NCI-H82 (cell line): ENCODE measurements at regions not wholly inside any gene's neighbourhood (a gene's known extent, or its start where the extent isn't known, plus 50 kb on each side); places are given as distances from the start of the nearest gene placed in this dataset.
"Not testable (repeated sequence)": the region's sequence is repeated elsewhere in the genome, so short reads cannot be mapped to it uniquely, and the experiment has no call there.

ENCODE experiments used
- DNase-seq: peaks from one replicate; lab custom pipeline; 2025; lab: John Stamatoyannopoulos, UW

- no peak for DNase-seq
Measured at GRCh38 chr5:110304176-110304575, 422.3 kb downstream of the TMEM232 start.

GRCh38 chr5:110306650-110307049 lies 419.8 kb downstream of the TMEM232 start:
- DNase-seq = no peak

GRCh38 chr5:110309222-110309621 lies 417.2 kb downstream of the TMEM232 start:
- DNase-seq = no peak

- DNase-seq = not testable (repeated sequence)
Measured at GRCh38 chr5:110316566-110316965, 409.9 kb downstream of the TMEM232 start.

DNA sequence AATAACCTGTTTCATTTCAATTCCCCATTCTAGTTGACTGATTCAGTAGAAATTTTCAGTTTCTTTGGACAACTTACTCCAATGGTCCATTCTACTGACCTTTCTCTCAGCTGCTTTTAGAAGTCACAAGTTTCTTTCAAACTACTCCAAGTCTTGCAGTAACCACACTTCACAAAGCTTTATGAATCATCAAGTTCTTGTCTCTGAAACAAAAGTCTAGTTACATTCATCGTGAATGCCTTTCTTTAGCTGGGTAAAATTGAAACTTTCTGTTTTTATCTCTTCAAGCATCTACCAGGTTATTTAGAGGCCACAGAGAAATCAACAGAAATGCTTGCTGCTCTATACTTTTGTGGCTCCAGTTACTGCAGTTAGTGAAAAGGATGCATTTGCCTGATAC lies 405.4 kb downstream of the TMEM232 start:
- DNase-seq = no peak

DNA sequence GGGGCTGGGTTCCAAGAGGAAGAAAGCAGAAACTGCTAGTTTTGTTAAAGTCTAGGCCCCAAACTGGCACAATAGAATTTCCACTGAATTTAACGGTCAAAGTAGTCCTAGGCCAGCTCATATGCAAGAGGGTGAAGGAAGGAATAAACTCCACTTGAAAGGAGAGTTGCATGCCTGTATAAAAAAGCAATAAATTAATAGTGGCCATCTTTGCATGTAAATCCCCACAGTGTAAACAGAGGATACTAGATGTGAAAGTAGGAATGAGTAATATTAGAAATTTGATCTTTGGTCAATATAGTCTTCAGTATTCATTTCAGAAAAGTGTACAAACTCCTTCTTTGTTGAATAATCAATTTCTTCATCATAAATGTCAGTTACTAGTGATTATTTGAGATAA lies 403.1 kb downstream of the TMEM232 start:
- DNase-seq = no peak

GRCh38 chr5:110323832-110324231 lies 402.6 kb downstream of the TMEM232 start:
- DNase-seq = no peak

DNA sequence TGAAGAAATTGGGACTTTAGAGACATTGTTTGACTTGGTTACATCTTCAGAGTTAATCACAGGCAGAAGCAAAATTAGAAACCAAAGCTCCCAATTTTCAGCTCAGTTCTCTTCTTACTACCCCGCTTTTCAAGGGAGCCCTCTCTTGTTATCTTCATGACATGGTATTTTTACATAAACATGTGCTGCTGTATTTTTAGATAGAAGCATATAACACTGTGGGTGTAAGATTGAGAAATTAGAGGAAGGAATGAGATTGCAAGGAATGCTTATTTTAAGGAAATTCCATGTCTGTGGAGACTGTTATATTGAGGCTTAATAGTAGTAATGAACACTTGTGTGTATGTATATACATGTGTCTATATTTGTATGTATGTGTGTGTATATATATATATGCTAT lies 401.6 kb downstream of the TMEM232 start:
- DNase-seq = no peak

- DNase-seq = peak; percentile 50
Measured at GRCh38 chr5:110329955-110330525, 396.4 kb downstream of the TMEM232 start.

DNA sequence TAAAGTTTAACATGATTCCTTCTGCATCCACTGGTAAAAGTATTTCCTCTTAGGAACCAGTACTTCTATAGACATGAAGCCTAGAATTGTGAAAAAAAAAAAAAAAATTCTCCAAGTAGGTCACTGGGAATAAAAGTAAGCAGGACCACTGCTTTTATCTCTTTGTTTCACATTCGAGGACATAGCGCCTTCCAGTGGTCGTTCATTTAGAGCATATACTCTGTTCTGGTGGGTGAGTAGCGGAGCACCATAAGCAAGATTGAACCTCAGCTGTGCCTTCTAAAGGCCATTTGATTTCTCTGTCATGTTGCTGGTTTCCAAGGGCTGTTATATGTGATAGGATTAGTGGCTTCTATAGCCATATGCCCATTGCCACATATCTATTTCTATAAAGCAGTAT lies 393.1 kb downstream of the TMEM232 start:
- DNase-seq = peak; percentile 66

DNA sequence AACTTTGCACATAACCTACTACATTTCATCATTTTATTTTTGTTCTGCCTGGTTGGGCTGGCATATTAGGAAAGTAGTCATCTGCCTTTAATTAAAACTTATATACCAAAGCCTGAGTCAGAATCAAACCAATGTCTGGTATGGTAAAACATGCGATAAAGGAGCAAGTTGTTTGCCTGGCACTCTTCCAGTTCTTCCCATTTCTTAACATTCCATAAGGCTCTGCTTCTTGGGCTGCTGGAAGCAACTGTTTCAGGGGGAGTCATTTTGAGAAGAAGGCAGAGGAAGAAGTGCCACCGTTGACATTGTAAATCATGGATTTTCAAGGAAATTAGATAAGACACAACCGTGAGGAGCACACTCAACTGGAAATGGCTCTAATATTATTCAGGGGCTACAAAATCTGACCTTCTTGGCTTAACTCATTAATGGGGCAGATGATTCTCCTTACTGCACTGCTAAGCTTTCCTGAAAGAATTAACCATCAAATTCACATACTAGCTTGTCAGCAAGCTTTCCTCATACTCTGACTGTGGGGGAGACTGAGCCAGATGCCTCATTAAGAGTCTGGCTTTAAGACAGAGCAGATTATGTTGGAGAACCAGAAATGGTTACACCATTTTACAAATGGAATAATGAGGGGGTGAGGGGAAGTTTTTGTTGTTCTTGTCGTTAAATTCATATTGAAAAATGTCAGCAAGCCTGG lies 391.0 kb downstream of the TMEM232 start:
- peak; percentile 65 for DNase-seq

DNA sequence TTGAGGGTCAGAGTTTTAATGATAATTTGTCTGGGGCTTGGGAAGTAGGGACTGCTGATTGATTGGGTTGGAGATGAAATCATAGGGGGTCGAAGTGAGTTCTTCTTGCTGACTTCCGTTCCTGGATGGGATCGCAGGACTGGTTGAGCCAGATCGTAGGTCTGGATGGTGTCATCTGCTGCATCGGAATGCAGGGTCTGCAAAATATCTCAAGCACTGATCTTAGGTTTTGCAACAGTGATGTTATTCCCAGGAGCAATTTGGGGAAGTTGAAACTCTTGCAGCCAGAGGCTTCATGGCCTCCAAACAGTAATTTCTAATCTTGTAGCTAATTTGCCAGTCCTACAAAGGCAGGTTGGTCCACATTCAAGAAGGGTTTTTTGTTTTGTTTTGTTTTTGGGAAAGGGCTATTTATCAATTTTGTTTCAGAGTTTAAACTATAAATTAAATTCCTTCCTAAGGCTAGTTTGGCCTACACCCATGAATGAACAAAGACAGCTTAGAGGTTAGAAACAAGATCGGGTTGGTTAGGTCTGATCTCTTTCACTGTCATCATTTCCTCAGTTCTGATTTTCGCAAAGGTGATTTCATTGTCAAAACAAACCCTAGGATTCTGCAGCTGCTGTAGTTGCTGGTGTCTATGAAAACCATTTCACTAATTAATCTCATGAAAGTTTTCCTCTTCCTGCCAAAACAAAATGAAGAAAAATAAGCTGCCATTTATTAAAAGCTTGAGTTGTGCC lies 388.0 kb downstream of the TMEM232 start:
- no peak for DNase-seq

DNA sequence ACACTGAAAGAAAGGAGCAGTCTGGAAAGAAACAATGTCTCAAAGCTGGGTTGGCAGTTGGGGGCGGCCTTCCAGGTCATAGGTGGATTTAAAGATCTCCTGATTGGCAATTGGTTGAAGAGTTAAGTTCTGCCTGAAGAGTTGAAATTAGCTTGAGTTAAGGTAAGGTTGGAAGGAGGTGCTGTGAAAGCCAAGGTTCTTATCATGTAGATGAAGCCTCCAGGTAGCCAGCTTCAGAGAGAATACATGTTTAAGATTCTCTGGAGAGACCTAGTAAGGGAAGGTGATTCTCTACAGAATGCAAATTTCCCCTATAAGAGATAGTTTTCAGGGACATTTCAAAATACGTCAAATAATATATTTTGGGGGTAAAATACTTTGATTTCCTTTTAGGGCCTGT lies 387.1 kb downstream of the TMEM232 start:
- DNase-seq = no peak

GRCh38 chr5:110341836-110342235 lies 384.6 kb downstream of the TMEM232 start:
- DNase-seq = no peak

DNA sequence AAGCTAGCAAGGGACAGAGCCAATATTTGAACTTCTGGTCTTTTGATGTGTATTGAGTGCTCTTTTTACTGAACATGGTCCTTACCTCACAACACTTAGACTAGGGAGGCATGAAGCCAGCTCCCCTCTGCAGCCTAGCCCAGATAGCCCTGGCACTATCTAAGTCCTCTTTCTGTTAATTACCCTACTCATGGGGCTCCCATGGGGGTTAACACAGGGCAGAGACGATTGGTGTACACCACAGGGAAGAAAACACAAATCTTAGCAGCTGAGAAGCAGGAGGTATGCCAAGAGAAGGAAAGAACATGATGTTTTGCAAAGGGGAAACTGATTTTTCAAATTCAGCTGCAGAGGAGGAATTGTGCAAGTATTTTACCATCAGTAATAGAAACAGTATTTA lies 383.8 kb downstream of the TMEM232 start:
- peak; percentile 17 for DNase-seq

DNA sequence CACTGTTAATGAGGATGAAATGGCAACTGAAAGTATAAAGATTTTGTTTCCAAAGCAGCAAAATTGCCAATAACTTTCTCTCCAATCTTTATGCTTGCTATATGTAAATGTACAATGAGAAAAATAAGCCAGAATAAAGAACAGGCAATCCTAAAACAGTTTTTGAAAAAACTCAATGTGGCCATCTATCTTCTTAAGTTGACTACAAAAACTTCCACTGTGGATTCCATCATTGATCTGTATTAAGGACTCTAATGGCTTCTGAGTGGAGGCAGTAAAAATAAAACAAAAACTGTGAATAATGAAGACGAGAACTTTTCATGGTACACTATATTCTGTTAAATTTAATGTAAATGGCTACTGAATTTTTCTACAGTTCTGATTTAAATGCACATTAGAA lies 382.9 kb downstream of the TMEM232 start:
- peak; percentile 41 for DNase-seq

- no peak for DNase-seq
Measured at GRCh38 chr5:110345623-110346022, 380.8 kb downstream of the TMEM232 start.

DNA sequence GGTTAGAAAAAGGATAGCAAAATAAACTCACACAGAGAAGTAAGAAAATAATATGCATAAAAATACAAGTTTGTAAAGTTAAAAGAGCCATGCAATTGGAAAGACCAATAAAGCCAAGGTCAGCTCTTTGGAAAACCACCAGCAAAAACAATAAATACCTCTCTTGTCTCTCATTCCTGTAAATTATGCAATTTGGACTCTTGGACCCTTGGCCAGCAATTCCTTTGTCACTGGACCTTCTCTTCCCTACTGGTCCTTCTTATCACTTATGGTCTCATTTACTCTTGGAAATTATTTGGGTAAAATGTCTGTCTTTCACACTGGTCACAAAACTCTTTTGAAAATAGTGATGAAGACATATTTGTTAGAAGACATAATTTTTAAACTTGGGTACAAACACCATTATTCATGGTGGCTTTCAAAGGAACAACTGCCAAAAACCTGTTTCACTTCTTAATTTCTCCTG lies 379.5 kb downstream of the TMEM232 start:
- DNase-seq = no peak

- DNase-seq = no peak
Measured at GRCh38 chr5:110347781-110348180, 378.7 kb downstream of the TMEM232 start.

DNA sequence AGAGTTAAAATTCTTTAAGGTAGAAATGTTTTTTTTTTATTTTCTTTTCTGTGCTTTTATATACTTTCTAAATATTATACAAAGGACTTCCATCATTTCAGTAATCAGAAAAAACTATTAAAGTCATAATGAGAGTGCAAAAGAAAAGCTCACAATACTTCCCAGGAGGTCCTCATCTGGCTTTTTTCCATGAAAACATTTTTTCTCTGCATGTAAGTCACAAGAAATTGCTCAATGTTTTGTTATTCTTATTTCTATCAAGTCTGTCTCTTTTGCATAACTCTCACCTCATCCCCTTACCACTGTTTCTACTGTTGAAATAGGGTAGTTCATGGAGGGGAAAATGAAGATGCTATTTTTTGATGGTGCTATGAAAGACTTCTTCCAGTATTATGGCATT lies 375.0 kb downstream of the TMEM232 start:
- no peak for DNase-seq

GRCh38 chr5:110354311-110354710 lies 372.2 kb downstream of the TMEM232 start:
- DNase-seq = no peak

- DNase-seq = no peak
Measured at GRCh38 chr5:110354915-110355644, 371.4 kb downstream of the TMEM232 start.

DNA sequence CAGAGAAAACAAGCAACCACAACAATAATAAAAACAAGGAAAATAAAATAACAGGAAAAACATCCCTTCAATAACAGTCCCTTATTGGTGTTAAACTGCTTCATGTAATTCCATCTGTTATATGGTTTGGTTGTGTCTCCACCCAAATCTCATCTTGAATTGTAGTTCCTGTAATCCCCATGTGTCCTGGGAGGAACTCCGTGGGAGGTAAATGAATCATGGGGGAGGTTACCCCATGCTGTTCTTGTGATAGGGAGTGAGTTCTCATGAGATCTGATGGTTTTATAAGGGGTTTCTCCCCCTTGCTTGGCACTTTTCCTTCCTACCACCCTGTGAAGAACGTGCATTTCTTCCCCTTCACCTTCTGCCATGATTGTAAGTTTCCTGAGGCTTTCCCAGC lies 369.8 kb downstream of the TMEM232 start:
- no peak for DNase-seq
